Keratinocyte (primary cell): ENCODE measurements at regions not wholly inside any gene's neighbourhood (a gene's known extent, or its start where the extent isn't known, plus 50 kb on each side); places are given as distances from the start of the nearest gene placed in this dataset.

Source experiments
- DNase-seq: peaks from one replicate; pipeline ENCODE4 v3.0.0-alpha.2; 2011; ENCODE audit warnings: low read depth, missing footprints, low spot score
- FAIRE-seq: peaks from 2 replicates; lab custom pipeline; 2011; peaks lifted over from hg19 to GRCh38; lab: Jason Lieb, UNC
- H2AFZ ChIP-seq: 2 replicates; pipeline ENCODE4 v1.6.0; 2012; ENCODE audit warnings: low read length, control low read depth, inconsistent platforms; ENCODE audit not compliant: control insufficient read depth
- H3K27ac ChIP-seq: 2 replicates; pipeline ENCODE4 v1.5.1; 2011; ENCODE audit warnings: low read length; ENCODE audit not compliant: control insufficient read depth, insufficient read depth
- H3K27me3 ChIP-seq: 3 replicates; pipeline ENCODE4 v1.6.0; 2011; ENCODE audit warnings: low read length; ENCODE audit not compliant: control insufficient read depth, insufficient read depth; ENCODE audit errors: extremely low read depth
- H3K36me3 ChIP-seq, 2 experiments: 2 replicates in 1 of 2; 3 replicates in 1 of 2; pipeline ENCODE4 v1.5.1; 2011; ENCODE audit warnings: low read length in 2 of 2, mild to moderate bottlenecking in 1 of 2; ENCODE audit not compliant: control insufficient read depth in 2 of 2, insufficient read depth in 2 of 2; ENCODE audit errors: extremely low read depth in 1 of 2
- H3K4me1 ChIP-seq: 3 replicates; pipeline ENCODE4 v1.5.1; 2011; ENCODE audit warnings: low read length; ENCODE audit not compliant: control insufficient read depth, insufficient read depth; ENCODE audit errors: extremely low read depth
- H3K4me2 ChIP-seq: 3 replicates; pipeline ENCODE4 v1.6.0; 2011; ENCODE audit warnings: low read depth, low read length; ENCODE audit not compliant: control insufficient read depth, insufficient read depth; ENCODE audit errors: extremely low read depth
- H3K4me3 ChIP-seq, 3 experiments: fragments of 200-600 bp in 1 of 3; sonication (generic) in 1 of 3; 2 replicates in 2 of 3; 3 replicates in 1 of 3; pipeline ENCODE4 v1.5.1; 2011 to 2016; ENCODE audit warnings: low read length in 3 of 3, mild to moderate bottlenecking in 3 of 3, control low read depth in 2 of 3, inconsistent platforms in 1 of 3, low read depth in 1 of 3, mixed read lengths in 1 of 3, mixed run types in 1 of 3, moderate library complexity in 1 of 3; ENCODE audit not compliant: control insufficient read depth in 2 of 3, insufficient read depth in 2 of 3; ENCODE audit errors: extremely low read depth in 1 of 3
- H3K79me2 ChIP-seq: 2 replicates; pipeline ENCODE4 v1.6.0; 2012; ENCODE audit warnings: low read length; ENCODE audit not compliant: control insufficient read depth, insufficient read depth
- H3K9ac ChIP-seq: 3 replicates; pipeline ENCODE4 v1.6.0; 2011; ENCODE audit warnings: low read length; ENCODE audit not compliant: control insufficient read depth, insufficient read depth; ENCODE audit errors: extremely low read depth
- H3K9me1 ChIP-seq: 3 replicates; pipeline ENCODE4 v1.6.0; 2011; ENCODE audit warnings: low read length; ENCODE audit not compliant: control insufficient read depth, insufficient read depth; ENCODE audit errors: extremely low read depth
- H3K9me3 ChIP-seq: 2 replicates; pipeline ENCODE4 v1.5.1; 2012; ENCODE audit warnings: low read depth, low read length; ENCODE audit not compliant: control insufficient read depth
- H4K20me1 ChIP-seq: 3 replicates; pipeline ENCODE4 v1.6.0; 2011; ENCODE audit warnings: low read length; ENCODE audit not compliant: control insufficient read depth, insufficient read depth; ENCODE audit errors: extremely low read depth
- CTCF ChIP-seq, 3 experiments: IDR thresholded peaks in 1 of 3; conservative IDR thresholded peaks in 1 of 3; optimal IDR thresholded peaks in 1 of 3; 2 replicates in 2 of 3; 3 replicates in 1 of 3; pipeline versions ENCODE3 to v1.5.1; 2011; ENCODE audit warnings: low read length in 3 of 3, mild to moderate bottlenecking in 3 of 3, moderate library complexity in 2 of 3, control low read depth in 1 of 3, inconsistent platforms in 1 of 3; ENCODE audit not compliant: insufficient read depth in 2 of 3; ENCODE audit errors: extremely low read depth in 1 of 3
- EZH2 ChIP-seq: IDR thresholded peaks from one replicate; pipeline ENCODE4 v1.6.1; 2012; ENCODE audit warnings: inconsistent platforms, mild to moderate bottlenecking, low read length, moderate library complexity
- dilution Hi-C: fragments of 300-500 bp; cut with MboI; formaldehyde crosslinking; loops from one replicate; pipeline ENCODE4 v1.7.0; 2020; ENCODE audit warnings: low sequenced_read_pairs; ENCODE audit not compliant: extremely low pct_ligation_motif_present

GRCh38 chr1:199109160-199109559 is 470.3 kb downstream of the PTPRC start:
- DNase-seq (no peak), FAIRE-seq (no peak)
- Histone ChIP-seq H3K4me3 (no peak overlapping the region), H3K79me2 (no peaks in the 10 kb centered on the region), H3K27ac (no peak overlapping the region), H2AFZ (no peak overlapping the region), H3K36me3 (no peaks in the 10 kb centered on the region), H4K20me1 (no peaks in the 10 kb centered on the region), H3K9me3 (no peaks in the 10 kb centered on the region), H3K9me1 (no peaks in the 10 kb centered on the region), H3K4me2 (no peak overlapping the region), H3K27me3 (no peaks in the 10 kb centered on the region), H3K4me1 (no peaks in the 10 kb centered on the region), H3K9ac (no peak overlapping the region)
- TF ChIP-seq EZH2 (no peak), CTCF (optimal IDR thresholded peaks at IDR 0.05 in 1 of 3, IDR thresholded peaks at IDR 0.05 in 1 of 3, conservative IDR thresholded peaks at IDR 0.05 in 1 of 3; ENCODE audit: extremely low read depth in 1 of 3, insufficient read depth in 2 of 3, low read length in 3 of 3) (no peak)
- dilution Hi-C loops, result no loop called here

GRCh38 chr1:199112365-199112764 is 473.5 kb downstream of the PTPRC start:
- Histone ChIP-seq H2AFZ (no peak overlapping the region), H3K36me3 (no peaks in the 10 kb centered on the region), H3K79me2 (no peaks in the 10 kb centered on the region), H3K9me3 (no peaks in the 10 kb centered on the region), H3K9ac (no peak overlapping the region), H3K4me2 (no peak overlapping the region), H3K4me1 (no peaks in the 10 kb centered on the region), H3K9me1 (no peaks in the 10 kb centered on the region), H3K27me3 (no peaks in the 10 kb centered on the region), H3K4me3 (no peak overlapping the region), H3K27ac (no peak overlapping the region), H4K20me1 (no peaks in the 10 kb centered on the region)
- FAIRE-seq (no peak), DNase-seq (no peak)
- TF ChIP-seq CTCF (optimal IDR thresholded peaks at IDR 0.05 in 1 of 3, IDR thresholded peaks at IDR 0.05 in 1 of 3, conservative IDR thresholded peaks at IDR 0.05 in 1 of 3; ENCODE audit: extremely low read depth in 1 of 3, insufficient read depth in 2 of 3, low read length in 3 of 3) (no peak), EZH2 (no peak)
- dilution Hi-C loops, result no loop called here
